OCI-LY3 (cell line): ENCODE measurements at regions not wholly inside any gene's neighbourhood (a gene's known extent, or its start where the extent isn't known, plus 50 kb on each side); places are given as distances from the start of the nearest gene placed in this dataset.

Source experiments
- CTCF ChIP-seq: fragments of 200-600, 300-600 bp; sonication (generic); IDR thresholded peaks from 2 replicates; pipeline ENCODE4 v1.5.1; 2014; ENCODE audit warnings: antibody characterized with exemption, low read length, low read depth
- EZH2phosphoT487 ChIP-seq: fragments of 200-600 bp; shearing (Covaris generic); IDR thresholded peaks from 2 replicates; pipeline ENCODE4 v1.6.1; 2018; ENCODE audit warnings: antibody characterized with exemption, mixed run types, low read depth

GRCh38 chr15:48066456-48066855 lies 54.3 kb upstream of the SLC24A5 start:
- TF ChIP-seq CTCF: no peak
- no peak for TF ChIP-seq EZH2phosphoT487
